ENCODE measurements at regions not wholly inside any gene's neighbourhood (a gene's known extent, or its start where the extent isn't known, plus 50 kb on each side); places are given as distances from the start of the nearest gene placed in this dataset.

- no peaks in the 10 kb centered on the region for H3K36me3 ChIP-seq
- WGBS, 4 donors = 90 to 100% (median 97%) methylated on average over 1 of the region's 1 CpG
- ATAC-seq = no peak
- H3K27me3 ChIP-seq = no peaks in the 10 kb centered on the region
- no peak for TF ChIP-seq CTCF (IDR thresholded peaks at IDR 0.05)
- no peak for TF ChIP-seq POLR2A (IDR thresholded peaks at IDR 0.05)
- H3K27ac ChIP-seq = no peak overlapping the region
- intact Hi-C loops (cut with DNase I) = loop anchor here in 4 of 10 donors (5.0 to 10.0 kb wide), 5 partner anchors 51 to 569 kb away; no protein-coding TSS in a partner anchor
- no peak for DNase-seq
- H3K4me3 ChIP-seq = no peak overlapping the region
- H3K9me3 ChIP-seq = no peaks in the 10 kb centered on the region
- H3K4me1 ChIP-seq = peaks cover 0 to 65% (median 7%) of the 10 kb centered on the region in 12 donors
These were observed 62.0 kb upstream of the RREB1 start for GRCh38 chr6:7045746-7046145.

GRCh38 chr6:7047128-7047527, 60.6 kb upstream of the RREB1 start:
- intact Hi-C loops (cut with DNase I) = loop anchor here in 4 of 10 donors (5.0 to 10.0 kb wide), 5 partner anchors 52 to 568 kb away; no protein-coding TSS in a partner anchor
- H3K9me3 ChIP-seq = no peaks in the 10 kb centered on the region

GRCh38 chr6:7047966-7048365, 59.8 kb upstream of the RREB1 start:
- Histone ChIP-seq H3K27me3 (no peaks in the 10 kb centered on the region), H3K4me1 (peaks cover 0 to 59% (median 19%) of the 10 kb centered on the region in 12 donors), H3K27ac (peak overlapping the region in 2 of 12 donors; percentile 13 to 80), H3K4me3 (no peak overlapping the region), H3K36me3 (no peaks in the 10 kb centered on the region), H3K9me3 (no peaks in the 10 kb centered on the region)
- intact Hi-C loops (cut with DNase I) = loop anchor here in 4 of 10 donors (5.0 to 10.0 kb wide), 5 partner anchors 53 to 567 kb away; no protein-coding TSS in a partner anchor
- WGBS, 4 donors = 68 to 84% (median 80%) methylated on average over 3 of the region's 3 CpGs
- ATAC-seq (no peak), DNase-seq (no peak)
- TF ChIP-seq POLR2A (IDR thresholded peaks at IDR 0.05) = no peak
- no peak for TF ChIP-seq CTCF (IDR thresholded peaks at IDR 0.05)

More at GRCh38 chr6:7047128-7047527, 60.6 kb upstream of the RREB1 start:
- Histone ChIP-seq H3K27ac (peak overlapping the region in 1 of 12 donors; percentile 80), H3K4me1 (peaks cover 0 to 67% (median 17%) of the 10 kb centered on the region in 12 donors), H3K36me3 (no peaks in the 10 kb centered on the region), H3K27me3 (no peaks in the 10 kb centered on the region), H3K4me3 (no peak overlapping the region)
- ATAC-seq (no peak), DNase-seq (no peak)
- 58 to 80% (median 70%) methylated on average over 1 of the region's 1 CpG for WGBS, 4 donors
- TF ChIP-seq CTCF (IDR thresholded peaks at IDR 0.05) (no peak), POLR2A (IDR thresholded peaks at IDR 0.05) (no peak)

- TF ChIP-seq POLR2A (IDR thresholded peaks at IDR 0.05) (no peak), CTCF (IDR thresholded peaks at IDR 0.05) (no peak)
- 92 to 94% (median 93%) methylated on average over 2 of the region's 2 CpGs for WGBS, 4 donors
- Histone ChIP-seq H3K9me3 (no peaks in the 10 kb centered on the region), H3K27me3 (no peaks in the 10 kb centered on the region), H3K27ac (peak overlapping the region in 1 of 12 donors; percentile 80), H3K4me3 (no peak overlapping the region), H3K36me3 (no peaks in the 10 kb centered on the region), H3K4me1 (peaks cover 0 to 52% (median 19%) of the 10 kb centered on the region in 12 donors)
- intact Hi-C loops (cut with DNase I) = loop anchor here in 4 of 10 donors (1.0 to 10.0 kb wide), 6 partner anchors 53 to 566 kb away; no protein-coding TSS in a partner anchor
- DNase-seq (no peak), ATAC-seq (no peak)
These were observed 58.9 kb upstream of the RREB1 start for GRCh38 chr6:7048894-7049293.

Measured in heart left ventricle (tissue), 16 donors.